TTC549 (cell line): ENCODE measurements at regions not wholly inside any gene's neighbourhood (a gene's known extent, or its start where the extent isn't known, plus 50 kb on each side); places are given as distances from the start of the nearest gene placed in this dataset.

Experiments
- FAIRE-seq: peaks from 2 replicates; lab custom pipeline; 2012; peaks lifted over from hg19 to GRCh38; lab: Jason Lieb, UNC

DNA sequence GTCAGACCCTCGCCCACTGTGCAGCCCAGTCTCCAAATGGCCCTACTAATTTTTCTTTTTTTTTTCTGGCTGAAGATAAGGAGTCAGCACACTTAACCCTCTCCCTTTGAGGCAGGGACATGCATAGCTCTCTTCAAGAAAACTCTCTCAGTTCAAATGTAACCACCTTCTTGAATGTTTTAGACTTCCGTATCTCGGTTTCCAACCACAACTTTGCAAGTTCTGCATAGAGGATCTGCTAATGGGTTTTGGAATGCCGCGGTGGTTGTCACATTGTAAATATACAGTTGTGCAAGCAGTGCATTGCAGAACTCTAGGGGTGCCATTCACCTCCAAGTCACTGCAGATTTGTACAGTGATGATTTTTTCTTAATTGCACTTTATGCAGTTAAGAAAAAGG lies 59.4 kb upstream of the SLC35B3 start:
- FAIRE-seq = no peak

- no peak for FAIRE-seq
Measured at GRCh38 chr6:8492536-8493133, 57.3 kb upstream of the SLC35B3 start.
